MG63 (cell line): ENCODE measurements at regions not wholly inside any gene's neighbourhood (a gene's known extent, or its start where the extent isn't known, plus 50 kb on each side); places are given as distances from the start of the nearest gene placed in this dataset.
"Not testable (repeated sequence)": the region's sequence is repeated elsewhere in the genome, so short reads cannot be mapped to it uniquely, and the experiment has no call there.

Experiments
- DNase-seq: peaks from one replicate; pipeline ENCODE4 v3.0.0-alpha.2; 2020
- H3K27me3 ChIP-seq: fragments of 250-450 bp; sonication (Bioruptor Pico); 2 replicates; pipeline ENCODE4 v1.5.1; 2020; ENCODE audit warnings: mild to moderate bottlenecking, moderate library complexity
- H3K36me3 ChIP-seq: fragments of 250-450 bp; sonication (Bioruptor Pico); 2 replicates; pipeline ENCODE4 v1.5.1; 2020; ENCODE audit warnings: mild to moderate bottlenecking, moderate library complexity
- H3K4me3 ChIP-seq: fragments of 250-450 bp; sonication (Bioruptor Pico); 2 replicates; pipeline ENCODE4 v1.5.1; 2020; ENCODE audit warnings: mild to moderate bottlenecking, moderate library complexity
- H3K9me3 ChIP-seq: fragments of 250-450 bp; sonication (Bioruptor Pico); 2 replicates; pipeline ENCODE4 v1.5.1; 2020; ENCODE audit warnings: mild to moderate bottlenecking, moderate library complexity

GRCh38 chrX:40406330-40406859 lies 174.4 kb upstream of the ATP6AP2 start:
- H3K36me3 ChIP-seq, result no peaks in the 10 kb centered on the region
- H3K27me3 ChIP-seq, result no peaks in the 10 kb centered on the region
- H3K9me3 ChIP-seq, result no peaks in the 10 kb centered on the region
- DNase-seq, result no peak
- no peak overlapping the region for H3K4me3 ChIP-seq

DNA sequence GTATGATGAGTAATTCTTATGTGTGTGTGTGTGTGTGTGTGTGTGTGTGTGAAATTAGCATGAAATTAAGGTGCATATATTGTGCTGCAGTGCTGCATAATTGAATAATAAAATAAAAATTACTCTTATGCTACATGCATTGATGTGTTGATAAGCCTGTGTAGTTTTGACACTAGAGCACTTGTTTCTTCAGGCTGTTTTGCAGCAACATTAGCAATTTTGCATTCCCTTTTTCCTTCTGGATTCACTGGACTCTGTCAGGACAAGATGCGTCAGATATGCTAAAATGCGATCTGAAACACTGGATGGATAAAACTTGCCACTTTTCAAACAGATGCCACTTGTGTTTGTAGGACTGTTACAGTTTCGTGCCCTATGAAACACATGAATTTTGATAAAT lies 175.4 kb upstream of the ATP6AP2 start:
- no peaks in the 10 kb centered on the region for H3K9me3 ChIP-seq
- no peak for DNase-seq
- H3K36me3 ChIP-seq, result no peaks in the 10 kb centered on the region
- H3K4me3 ChIP-seq, result no peak overlapping the region
- no peaks in the 10 kb centered on the region for H3K27me3 ChIP-seq

GRCh38 chrX:40403757-40404156 lies 177.0 kb upstream of the ATP6AP2 start:
- Histone ChIP-seq H3K27me3 (no peaks in the 10 kb centered on the region), H3K9me3 (no peaks in the 10 kb centered on the region), H3K4me3 (no peak overlapping the region), H3K36me3 (no peaks in the 10 kb centered on the region)
- DNase-seq, result no peak

- no peak overlapping the region for H3K4me3 ChIP-seq
- DNase-seq, result peak; percentile 76
- H3K36me3 ChIP-seq, result no peaks in the 10 kb centered on the region
- no peaks in the 10 kb centered on the region for H3K9me3 ChIP-seq
- no peaks in the 10 kb centered on the region for H3K27me3 ChIP-seq
These were observed 177.8 kb upstream of the ATP6AP2 start for GRCh38 chrX:40402831-40403533.

DNA sequence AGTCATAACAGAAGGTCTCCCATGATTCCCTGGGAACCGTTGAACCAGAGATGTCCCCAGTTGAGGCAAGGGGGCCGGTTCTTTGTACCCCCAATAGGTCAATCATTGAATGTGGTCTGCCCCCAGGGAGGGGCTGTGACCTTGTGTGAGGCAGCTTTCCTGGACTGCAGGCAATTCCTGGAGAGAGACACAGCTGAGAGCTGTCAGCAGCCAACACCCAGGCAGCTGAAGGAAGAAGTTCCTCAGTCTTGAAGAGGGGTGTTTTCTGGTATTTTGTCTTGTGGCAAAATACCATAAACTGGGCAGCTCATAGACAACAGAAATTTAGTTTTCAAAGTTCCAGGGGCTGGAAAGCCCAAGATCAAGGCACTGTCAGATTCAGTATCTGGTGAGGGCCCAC lies 185.7 kb upstream of the ATP6AP2 start:
- Histone ChIP-seq H3K4me3 (no peak overlapping the region), H3K36me3 (no peaks in the 10 kb centered on the region), H3K27me3 (no peaks in the 10 kb centered on the region), H3K9me3 (no peaks in the 10 kb centered on the region)
- no peak for DNase-seq

- no peak for DNase-seq
- no peaks in the 10 kb centered on the region for H3K36me3 ChIP-seq
- no peak overlapping the region for H3K4me3 ChIP-seq
- H3K27me3 ChIP-seq, result no peaks in the 10 kb centered on the region
- H3K9me3 ChIP-seq, result no peaks in the 10 kb centered on the region
These were observed 186.5 kb upstream of the ATP6AP2 start for GRCh38 chrX:40394302-40394701.

DNA sequence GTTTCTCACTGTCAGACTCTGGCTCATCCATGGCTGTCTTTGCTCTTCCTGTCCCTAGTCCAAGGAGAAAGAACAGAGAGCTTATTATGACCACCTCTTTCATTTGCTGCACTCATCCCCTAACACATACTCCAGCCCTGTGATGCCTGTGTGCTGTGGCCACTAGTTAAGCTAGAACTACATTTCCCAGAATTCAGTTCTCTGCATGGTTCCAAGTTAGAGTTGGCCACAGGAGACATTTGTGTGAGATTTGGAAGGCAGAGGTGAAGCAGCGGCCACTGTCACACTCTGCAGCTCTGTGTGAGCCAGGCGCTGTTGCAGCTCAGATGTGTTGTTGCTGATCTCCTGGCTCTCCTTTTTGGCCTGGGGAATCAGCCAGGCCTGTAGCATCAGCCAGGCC lies 188.2 kb upstream of the ATP6AP2 start:
- Histone ChIP-seq H3K9me3 (no peaks in the 10 kb centered on the region), H3K36me3 (no peaks in the 10 kb centered on the region)

GRCh38 chrX:40391662-40392061 lies 189.1 kb upstream of the ATP6AP2 start:
- Histone ChIP-seq H3K36me3 (no peaks in the 10 kb centered on the region), H3K27me3 (no peaks in the 10 kb centered on the region), H3K4me3 (no peak overlapping the region), H3K9me3 (no peaks in the 10 kb centered on the region)
- no peak for DNase-seq

More for the DNA sequence above, 188.2 kb upstream of the ATP6AP2 start:
- no peak for DNase-seq
- no peak overlapping the region for H3K4me3 ChIP-seq
- H3K27me3 ChIP-seq, result no peaks in the 10 kb centered on the region

DNA sequence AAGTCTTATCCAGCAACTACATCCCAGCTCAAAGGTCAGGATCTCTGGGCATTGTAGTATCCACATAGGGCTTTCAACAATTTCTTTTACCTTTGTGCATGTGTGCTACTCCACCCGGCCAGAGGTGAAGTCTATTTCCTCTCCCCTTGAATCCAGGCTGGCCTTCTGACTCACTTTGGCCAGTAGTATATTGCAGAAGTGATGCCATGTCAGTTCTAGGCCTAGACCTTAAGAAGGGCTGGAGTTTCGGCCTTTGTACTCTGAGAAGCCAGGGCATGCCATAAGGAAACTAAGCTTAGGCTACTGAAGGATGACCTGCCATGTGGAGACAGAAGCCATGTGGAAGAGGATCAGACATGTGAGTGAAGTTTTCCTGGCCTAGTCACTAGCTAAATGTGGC lies 191.2 kb upstream of the ATP6AP2 start:
- Histone ChIP-seq H3K4me3 (no peak overlapping the region), H3K9me3 (no peaks in the 10 kb centered on the region), H3K27me3 (no peaks in the 10 kb centered on the region), H3K36me3 (no peaks in the 10 kb centered on the region)
- no peak for DNase-seq

DNA sequence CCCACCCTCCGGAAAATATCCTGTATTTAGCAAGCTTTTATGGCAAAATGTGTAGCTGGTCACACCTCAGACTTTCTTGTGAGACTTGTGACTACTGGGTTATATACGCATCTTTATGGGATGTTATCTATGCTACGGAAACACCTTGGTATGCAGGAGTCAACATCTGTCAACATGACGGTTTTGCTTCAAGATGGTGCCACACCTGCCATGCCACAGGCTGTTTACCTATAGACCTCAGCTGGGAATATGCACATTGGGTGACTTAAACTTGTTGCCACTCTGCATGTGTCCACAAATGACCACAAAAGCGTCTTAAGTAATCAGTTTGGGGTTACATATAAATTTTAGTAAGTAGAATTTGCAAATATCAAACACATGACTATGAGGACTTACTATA lies 192.3 kb upstream of the ATP6AP2 start:
- no peaks in the 10 kb centered on the region for H3K27me3 ChIP-seq
- DNase-seq, result no peak
- no peaks in the 10 kb centered on the region for H3K9me3 ChIP-seq
- no peaks in the 10 kb centered on the region for H3K36me3 ChIP-seq
- no peak overlapping the region for H3K4me3 ChIP-seq

DNA sequence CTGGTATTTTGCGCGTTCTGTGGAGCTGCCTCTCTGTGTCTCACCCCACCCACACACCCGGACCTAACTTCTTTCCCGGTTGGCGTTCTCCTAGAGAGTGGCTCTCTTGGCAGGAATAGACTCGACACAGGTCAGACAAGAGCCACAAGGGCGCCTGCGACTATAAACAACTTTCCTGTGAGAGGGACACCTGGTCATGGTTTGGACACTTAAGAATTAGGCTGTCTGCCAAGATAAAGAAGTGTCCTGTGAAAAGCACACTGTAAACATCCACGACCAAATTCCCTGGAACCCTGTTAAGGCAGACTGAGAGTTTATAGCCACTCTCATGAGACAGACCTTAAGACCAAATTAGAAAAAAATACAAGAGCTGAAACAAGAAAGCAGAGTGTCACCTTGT lies 192.9 kb upstream of the ATP6AP2 start:
- H3K9me3 ChIP-seq, H3K4me3 ChIP-seq, H3K36me3 ChIP-seq, DNase-seq, H3K27me3 ChIP-seq: not testable (repeated sequence)

DNA sequence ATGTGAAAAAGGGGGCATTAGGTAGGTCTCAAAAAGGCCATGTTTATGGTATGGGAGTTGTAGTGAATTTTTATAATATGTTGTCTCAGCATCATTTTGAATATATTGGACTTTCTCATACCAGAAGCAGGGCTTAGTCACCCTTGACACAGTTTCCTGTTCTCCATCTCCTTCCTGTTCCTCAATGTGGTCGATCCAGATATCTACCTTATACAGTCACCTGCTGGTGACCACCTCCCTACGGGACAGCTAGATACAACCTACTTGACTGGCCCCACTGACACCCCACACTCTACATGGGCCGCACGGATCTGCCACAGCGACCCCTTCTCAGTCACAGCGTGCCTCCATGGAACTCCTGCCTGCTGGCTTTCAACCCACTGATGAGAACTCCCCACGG lies 193.5 kb upstream of the ATP6AP2 start:
- not testable (repeated sequence) for H3K36me3 ChIP-seq, H3K4me3 ChIP-seq, DNase-seq, H3K27me3 ChIP-seq, H3K9me3 ChIP-seq

DNA sequence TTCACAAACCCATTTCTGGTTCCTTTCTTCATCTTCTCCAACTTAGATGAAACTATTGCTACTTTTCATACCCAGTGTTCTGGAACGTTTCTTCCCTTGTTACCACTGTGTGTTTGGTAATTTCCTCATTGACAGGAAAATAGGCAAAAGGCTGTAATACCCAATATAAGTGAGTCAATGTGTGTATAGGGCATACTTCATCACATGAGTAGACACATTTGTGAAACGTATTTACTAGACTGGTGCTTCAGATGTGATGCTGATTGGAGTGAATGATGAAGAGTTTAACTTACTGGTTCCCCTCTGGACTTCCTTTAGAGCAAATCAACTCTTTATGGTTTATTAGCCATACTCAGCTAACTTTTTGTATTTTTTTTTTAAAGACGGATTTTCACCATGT lies 195.1 kb upstream of the ATP6AP2 start:
- no peaks in the 10 kb centered on the region for H3K27me3 ChIP-seq
- DNase-seq, result no peak

DNA sequence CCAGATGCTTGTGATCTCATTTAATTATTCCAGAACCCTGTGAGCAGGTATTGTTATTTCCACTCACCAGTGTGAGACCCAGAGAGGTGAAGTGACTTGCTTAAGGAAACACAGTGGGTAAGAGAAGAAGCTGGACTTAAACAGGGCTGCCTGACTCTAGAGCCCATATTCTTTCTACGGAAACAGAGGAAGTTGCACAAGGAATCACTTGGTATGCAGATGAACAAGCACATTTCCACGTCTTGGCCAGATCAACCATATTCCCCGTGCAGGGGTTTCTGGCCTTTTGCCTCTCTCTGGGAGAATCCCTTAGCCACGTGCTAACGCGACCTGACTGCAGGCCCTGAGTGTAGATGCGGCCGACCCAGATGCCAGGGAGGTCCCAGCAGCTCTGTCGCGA lies 195.5 kb upstream of the ATP6AP2 start:
- Histone ChIP-seq H3K36me3 (no peaks in the 10 kb centered on the region), H3K27me3 (no peaks in the 10 kb centered on the region), H3K4me3 (no peak overlapping the region), H3K9me3 (no peaks in the 10 kb centered on the region)
- DNase-seq, result no peak

More for the DNA sequence above, 195.1 kb upstream of the ATP6AP2 start:
- Histone ChIP-seq H3K9me3 (no peaks in the 10 kb centered on the region), H3K36me3 (no peaks in the 10 kb centered on the region), H3K4me3 (no peak overlapping the region)

DNA sequence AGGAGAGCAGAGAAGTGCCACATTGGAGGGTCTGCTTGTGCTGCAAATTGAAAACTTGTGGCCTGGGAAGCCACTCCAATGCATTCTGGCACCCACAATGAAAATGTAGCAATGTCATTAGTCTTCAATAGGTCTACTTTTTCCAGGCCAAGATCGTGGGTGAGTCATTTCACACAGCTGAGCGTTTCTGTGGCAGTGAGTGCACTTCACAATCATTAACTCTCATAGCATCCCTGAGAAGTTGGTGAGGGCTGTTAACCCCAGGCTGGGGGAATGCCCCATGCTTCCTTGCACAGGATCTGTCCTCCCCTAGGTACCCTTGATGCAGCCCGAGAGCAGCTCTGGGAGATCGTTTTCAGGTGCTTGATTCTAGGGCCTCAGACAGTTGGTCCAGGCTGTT lies 196.8 kb upstream of the ATP6AP2 start:
- no peak overlapping the region for H3K4me3 ChIP-seq
- no peaks in the 10 kb centered on the region for H3K27me3 ChIP-seq
- no peaks in the 10 kb centered on the region for H3K36me3 ChIP-seq
- no peaks in the 10 kb centered on the region for H3K9me3 ChIP-seq
- DNase-seq, result no peak

DNA sequence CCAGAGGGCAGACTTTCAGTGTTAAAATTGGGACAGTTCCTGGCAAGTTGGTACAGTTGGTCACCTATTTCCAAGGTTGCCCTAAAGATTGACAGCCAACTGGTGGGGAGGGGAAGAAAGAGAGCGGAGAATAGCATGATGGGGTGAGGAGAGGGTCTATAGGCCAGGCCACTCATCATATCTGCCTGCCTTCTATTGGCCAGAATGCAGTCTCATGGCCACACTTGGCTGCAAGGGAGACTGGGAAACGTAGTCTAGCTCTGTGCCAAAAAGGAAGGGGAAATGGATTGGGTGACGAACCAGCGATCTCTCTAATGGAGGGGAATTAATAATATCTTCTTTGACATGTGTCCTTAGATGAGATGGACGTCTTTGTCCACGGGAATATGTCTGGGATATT lies 197.4 kb upstream of the ATP6AP2 start:
- no peak overlapping the region for H3K4me3 ChIP-seq

DNA sequence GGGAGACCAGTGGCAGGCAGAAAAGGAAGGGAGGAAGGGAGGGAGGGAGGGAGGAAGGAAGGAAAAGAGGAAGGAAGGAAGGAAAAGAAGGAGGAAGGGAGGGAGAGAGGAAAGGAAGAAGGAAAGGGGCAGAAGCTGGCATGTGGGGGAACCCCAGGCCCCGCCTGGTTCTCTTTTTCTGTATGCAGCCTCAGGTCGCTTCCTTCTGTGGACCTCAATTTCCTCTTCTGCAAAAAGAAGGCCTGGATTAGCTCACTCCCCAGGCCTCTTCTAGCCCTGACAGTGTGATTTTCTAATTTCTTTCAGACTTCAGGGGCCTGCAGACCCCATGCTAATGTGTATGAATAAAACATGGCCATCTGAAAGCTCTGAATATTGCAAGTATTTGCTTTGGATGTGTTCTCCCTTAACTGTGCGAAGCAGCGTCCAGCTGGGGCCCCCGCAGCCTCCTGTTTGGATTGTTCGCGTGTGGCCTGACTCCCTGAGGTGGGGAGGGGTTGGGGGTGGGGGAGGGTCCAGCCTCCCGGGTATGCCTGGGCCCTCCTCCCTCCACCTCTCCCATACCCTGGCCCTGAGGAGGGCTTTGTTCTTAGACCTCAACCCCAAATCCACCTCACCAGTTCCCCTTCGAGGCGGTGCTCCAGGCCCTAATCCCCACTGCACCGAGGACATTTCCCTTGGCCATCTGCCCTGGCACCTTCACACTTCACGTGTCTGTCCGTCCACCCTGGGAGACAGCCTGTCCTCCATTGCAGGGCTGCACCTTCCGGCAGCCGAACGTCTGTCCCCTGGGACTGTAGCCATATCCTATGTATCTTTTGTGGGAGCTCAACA lies 199.9 kb upstream of the ATP6AP2 start:
- Histone ChIP-seq H3K4me3 (no peak overlapping the region), H3K27me3 (no peaks in the 10 kb centered on the region), H3K36me3 (no peaks in the 10 kb centered on the region), H3K9me3 (no peaks in the 10 kb centered on the region)
- no peak for DNase-seq

More for the DNA sequence above, 197.4 kb upstream of the ATP6AP2 start:
- Histone ChIP-seq H3K27me3 (no peaks in the 10 kb centered on the region), H3K9me3 (no peaks in the 10 kb centered on the region), H3K36me3 (no peaks in the 10 kb centered on the region)
- DNase-seq, result no peak

- H3K36me3 ChIP-seq, result no peaks in the 10 kb centered on the region
- no peak overlapping the region for H3K4me3 ChIP-seq
- DNase-seq, result no peak
- no peaks in the 10 kb centered on the region for H3K27me3 ChIP-seq
- H3K9me3 ChIP-seq, result no peaks in the 10 kb centered on the region
These were observed 203.1 kb upstream of the ATP6AP2 start for GRCh38 chrX:40377684-40378083.
